ENCODE measurements at regions not wholly inside any gene's neighbourhood (a gene's known extent, or its start where the extent isn't known, plus 50 kb on each side); places are given as distances from the start of the nearest gene placed in this dataset.

DNA sequence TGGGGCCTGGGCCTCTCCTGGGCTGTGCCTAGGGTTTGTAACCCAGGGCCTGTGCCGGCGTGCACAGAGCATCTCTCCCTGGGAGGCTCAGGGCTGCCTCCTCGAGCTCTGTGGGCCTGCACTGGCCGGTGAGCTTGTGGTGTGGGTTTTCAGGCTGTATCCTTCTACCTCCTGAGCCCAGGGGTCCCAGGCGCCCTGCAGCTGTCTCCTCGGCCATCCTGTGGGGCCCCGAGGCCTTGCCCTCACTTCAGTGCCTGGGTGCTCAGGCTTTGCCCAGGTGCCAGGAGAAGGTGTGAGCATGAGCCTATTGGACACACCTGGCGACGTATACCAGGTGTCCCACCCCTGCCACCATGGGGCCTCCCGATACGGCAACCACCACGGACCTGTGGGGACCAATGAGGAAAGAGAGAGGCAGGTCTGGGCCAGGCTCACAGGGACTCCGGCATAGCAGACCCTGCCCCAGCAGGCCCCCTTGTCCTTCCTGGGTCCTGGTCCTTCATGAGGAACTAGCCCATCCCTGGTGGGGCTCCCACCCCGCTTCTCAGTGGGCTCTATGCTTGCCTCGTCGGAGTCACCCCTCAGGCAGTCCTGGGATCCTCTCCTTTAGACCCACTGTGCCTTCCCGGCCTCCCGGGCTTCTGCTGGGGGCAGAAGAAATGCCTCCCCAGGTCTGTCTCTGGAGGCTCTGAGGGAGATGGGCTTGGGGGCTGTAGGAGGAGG is 400.2 kb downstream of the TMEM121 start:
- no peak for TF ChIP-seq POLR2AphosphoS5 (IDR thresholded peaks at IDR 0.05)
- TF ChIP-seq, protein P1, sequence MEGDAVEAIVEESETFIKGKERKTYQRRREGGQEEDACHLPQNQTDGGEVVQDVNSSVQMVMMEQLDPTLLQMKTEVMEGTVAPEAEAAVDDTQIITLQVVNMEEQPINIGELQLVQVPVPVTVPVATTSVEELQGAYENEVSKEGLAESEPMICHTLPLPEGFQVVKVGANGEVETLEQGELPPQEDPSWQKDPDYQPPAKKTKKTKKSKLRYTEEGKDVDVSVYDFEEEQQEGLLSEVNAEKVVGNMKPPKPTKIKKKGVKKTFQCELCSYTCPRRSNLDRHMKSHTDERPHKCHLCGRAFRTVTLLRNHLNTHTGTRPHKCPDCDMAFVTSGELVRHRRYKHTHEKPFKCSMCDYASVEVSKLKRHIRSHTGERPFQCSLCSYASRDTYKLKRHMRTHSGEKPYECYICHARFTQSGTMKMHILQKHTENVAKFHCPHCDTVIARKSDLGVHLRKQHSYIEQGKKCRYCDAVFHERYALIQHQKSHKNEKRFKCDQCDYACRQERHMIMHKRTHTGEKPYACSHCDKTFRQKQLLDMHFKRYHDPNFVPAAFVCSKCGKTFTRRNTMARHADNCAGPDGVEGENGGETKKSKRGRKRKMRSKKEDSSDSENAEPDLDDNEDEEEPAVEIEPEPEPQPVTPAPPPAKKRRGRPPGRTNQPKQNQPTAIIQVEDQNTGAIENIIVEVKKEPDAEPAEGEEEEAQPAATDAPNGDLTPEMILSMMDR (IDR thresholded peaks at IDR 0.05), result no peak
- TF ChIP-seq POLR2A (IDR thresholded peaks at IDR 0.05), result no peak
